HCT116 (cell line): ENCODE measurements at regions not wholly inside any gene's neighbourhood (a gene's known extent, or its start where the extent isn't known, plus 50 kb on each side); places are given as distances from the start of the nearest gene placed in this dataset.

ENCODE experiments used
- ATAC-seq: fragments of 200-7000 bp; cut with Tn5 transposase; 2 replicates; pipeline ENCODE4 v1.9.1; 2020; ENCODE audit warnings: mild to moderate bottlenecking, moderate library complexity
- BruUV-seq: library from RNA; stranded (reverse); fragments of 400-500 nt; replicated peaks from 2 replicates; lab custom pipeline; 2021; lab: Mats Ljungman, UMichigan
- CTCF ChIA-PET: fragments of 300-600 bp; sonication (Branson Sonifier 250); formaldehyde crosslinking; loops from one replicate; lab custom pipeline; 2021; ENCODE audit warnings: antibody characterized with exemption; lab: Charles Lee
- POLR2A ChIA-PET: fragments of 300-600, 350-600 bp; sonication (Branson Sonifier 250); formaldehyde crosslinking; loops from one replicate; lab custom pipeline; 2021; ENCODE audit warnings: antibody characterized with exemption; lab: Charles Lee
- RAD21 ChIA-PET, 2 experiments: fragments of 300-600 bp; sonication (Branson Sonifier 250); formaldehyde crosslinking; loops; one replicate each; lab custom pipeline; 2023; ENCODE audit warnings: low total read pairs in 2 of 2; ENCODE audit not compliant: uncharacterized antibody in 2 of 2, unreplicated experiment in 2 of 2, low non-redundant PET in 1 of 2; lab: Charles Lee
- DNase-seq: peaks from one replicate; pipeline ENCODE4 v3.0.0-alpha.2; 2010; ENCODE audit warnings: low read depth, low spot score
- H2AFZ ChIP-seq: fragments of 200-600 bp; shearing (Covaris generic), sonication (generic); 2 replicates; pipeline ENCODE4 v1.6.1; 2017; ENCODE audit warnings: low read depth, mixed run types, mixed read lengths, antibody characterized with exemption, low read length; ENCODE audit not compliant: poor library complexity, severe bottlenecking
- H3K27ac ChIP-seq: 2 replicates; pipeline ENCODE4 v1.5.1; 2012; ENCODE audit warnings: low read depth, low read length
- H3K27me3 ChIP-seq: fragments of 200-600 bp; sonication (generic); 2 replicates; pipeline ENCODE4 v1.6.1; 2016; ENCODE audit warnings: mixed run types, low read length, mixed read lengths; ENCODE audit not compliant: insufficient read depth
- H3K36me3 ChIP-seq, 2 experiments: fragments of 200-500 bp in 1 of 2; fragments of 200-600 bp in 1 of 2; sonication (Bioruptor generic) in 1 of 2; sonication (generic) in 1 of 2; 2 replicates each; pipeline versions ENCODE4 v1.5.1 to v1.6.1; 2014 to 2016; ENCODE audit warnings: low read length in 2 of 2, inconsistent platforms in 1 of 2, mixed read lengths in 1 of 2, mixed run types in 1 of 2; ENCODE audit not compliant: insufficient read depth in 2 of 2, control insufficient read depth in 1 of 2
- H3K4me1 ChIP-seq, 2 experiments: fragments of 200-600 bp in 1 of 2; sonication (generic) in 1 of 2; 2 replicates each; pipeline versions ENCODE4 v1.5.1 to v1.6.1; 2012 to 2017; ENCODE audit warnings: low read length in 2 of 2, inconsistent platforms in 1 of 2, mild to moderate bottlenecking in 1 of 2, mixed read lengths in 1 of 2, mixed run types in 1 of 2, moderate library complexity in 1 of 2; ENCODE audit not compliant: insufficient read depth in 2 of 2, control insufficient read depth in 1 of 2
- H3K4me2 ChIP-seq: fragments of 200-600 bp; sonication (generic); 2 replicates; pipeline ENCODE4 v1.6.1; 2017; ENCODE audit warnings: mixed run types, low read length, mixed read lengths
- H3K4me3 ChIP-seq, 2 experiments: fragments of 200-600 bp in 1 of 2; sonication (generic) in 1 of 2; replicated peaks in 1 of 2; 2 replicates each; pipeline ENCODE4 v1.5.1; 2011 to 2016; ENCODE audit warnings: low read length in 2 of 2, control low read depth in 1 of 2, low read depth in 1 of 2, mild to moderate bottlenecking in 1 of 2, mixed read lengths in 1 of 2, mixed run types in 1 of 2
- H3K79me2 ChIP-seq: fragments of 200-600 bp; sonication (generic); 2 replicates; pipeline ENCODE4 v1.6.1; 2017; ENCODE audit warnings: mild to moderate bottlenecking, mixed run types, low read length, moderate library complexity, mixed read lengths; ENCODE audit not compliant: insufficient read depth
- H3K9ac ChIP-seq: fragments of 200-600 bp; sonication (generic); 2 replicates; pipeline ENCODE4 v1.6.1; 2016; ENCODE audit warnings: low read length, mixed read lengths
- H3K9me2 ChIP-seq: fragments of 200-600 bp; sonication (generic), shearing (Covaris generic); 2 replicates; pipeline ENCODE4 v1.6.1; 2017; ENCODE audit warnings: mixed run types, mild to moderate bottlenecking, moderate library complexity; ENCODE audit not compliant: insufficient read depth
- H3K9me3 ChIP-seq, 2 experiments: fragments of 200-500 bp in 1 of 2; fragments of 200-600 bp in 1 of 2; sonication (Bioruptor generic) in 1 of 2; sonication (generic) in 1 of 2; 2 replicates each; pipeline ENCODE4 v1.6.1; 2014 to 2017; ENCODE audit warnings: low read length in 2 of 2, mixed read lengths in 2 of 2, inconsistent platforms in 1 of 2, low read depth in 1 of 2, mild to moderate bottlenecking in 1 of 2, mixed run types in 1 of 2, moderate library complexity in 1 of 2; ENCODE audit not compliant: control insufficient read depth in 1 of 2, insufficient read depth in 1 of 2
- H4K20me1 ChIP-seq: fragments of 200-600 bp; sonication (generic), shearing (Covaris generic); 2 replicates; pipeline ENCODE4 v1.6.1; 2017; ENCODE audit warnings: mixed run types, mild to moderate bottlenecking, moderate library complexity; ENCODE audit not compliant: insufficient read depth
- EZH2 ChIP-seq: fragments of 200-600 bp; sonication (generic); IDR thresholded peaks from 2 replicates; pipeline ENCODE4 v1.6.1; 2017; ENCODE audit warnings: antibody characterized with exemption, mixed run types
- JUND ChIP-seq: IDR thresholded peaks from 2 replicates; pipeline ENCODE4 v1.6.1; 2012
- RAD21 ChIP-seq: IDR thresholded peaks from 2 replicates; pipeline ENCODE4 v1.6.1; 2012; ENCODE audit warnings: low read depth, mild to moderate bottlenecking
- REST ChIP-seq: IDR thresholded peaks from 2 replicates; pipeline ENCODE4 v1.6.1; 2012; ENCODE audit warnings: low read depth
- ZBTB33 ChIP-seq: IDR thresholded peaks from 2 replicates; pipeline ENCODE4 v1.6.1; 2011; ENCODE audit warnings: mild to moderate bottlenecking, low read length, moderate library complexity; ENCODE audit not compliant: insufficient replicate concordance; ENCODE audit errors: extremely low read depth
- ZNF274 ChIP-seq: fragments of 200-500 bp; sonication (Bioruptor generic); IDR thresholded peaks from 2 replicates; pipeline ENCODE4 v1.6.1; 2014; ENCODE audit warnings: mild to moderate bottlenecking, low read depth, low read length, inconsistent platforms
- intact Hi-C: fragments of 100-400 bp; cut with micrococcal nuclease; formaldehyde crosslinking; loops from 2 replicates; pipeline ENCODE4 v1.10.0; 2022

GRCh38 chr20:22411627-22412450, 172.5 kb downstream of the FOXA2 start:
- H3K27ac ChIP-seq = no peak overlapping the region
- H3K4me2 ChIP-seq = no peak overlapping the region
- ChIA-PET POLR2A (no interaction called here), RAD21 (no interaction called here), CTCF (no interaction called here)
- no TSS peak for BruUV-seq
- TF ChIP-seq REST = no peak
- no peak for TF ChIP-seq EZH2
- no peaks in the 10 kb centered on the region for H4K20me1 ChIP-seq
- H3K27me3 ChIP-seq = no peaks in the 10 kb centered on the region
- no peaks in the 10 kb centered on the region for H3K79me2 ChIP-seq
- ATAC-seq = no peak
- no peak overlapping the region for H3K4me3 ChIP-seq
- H3K36me3 ChIP-seq = no peaks in the 10 kb centered on the region
- no peak overlapping the region for H3K9ac ChIP-seq
- H3K9me2 ChIP-seq = no peaks in the 10 kb centered on the region
- H3K4me1 ChIP-seq = no peaks in the 10 kb centered on the region
- intact Hi-C loops = no loop called here
- no peak for DNase-seq
- H3K9me3 ChIP-seq = no peaks in the 10 kb centered on the region
- H2AFZ ChIP-seq = no peak overlapping the region

- H3K27me3 ChIP-seq = no peaks in the 10 kb centered on the region
- H2AFZ ChIP-seq = no peak overlapping the region
- H3K9ac ChIP-seq = no peak overlapping the region
- RAD21 ChIA-PET = no interaction called here
- no peaks in the 10 kb centered on the region for H3K36me3 ChIP-seq
- CTCF ChIA-PET = no interaction called here
- no peaks in the 10 kb centered on the region for H3K9me3 ChIP-seq
- DNase-seq = no peak
- no peaks in the 10 kb centered on the region for H3K9me2 ChIP-seq
- H3K4me1 ChIP-seq = no peaks in the 10 kb centered on the region
- TF ChIP-seq EZH2 (no peak), ZNF274 (no peak), JUND (no peak), ZBTB33 (no peak), RAD21 (no peak)
- no peak overlapping the region for H3K4me2 ChIP-seq
- no TSS peak for BruUV-seq
- intact Hi-C loops = no loop called here
- H3K27ac ChIP-seq = no peak overlapping the region
- ATAC-seq = no peak
- POLR2A ChIA-PET = no interaction called here
- H3K79me2 ChIP-seq = no peaks in the 10 kb centered on the region
- H4K20me1 ChIP-seq = no peaks in the 10 kb centered on the region
- no peak overlapping the region for H3K4me3 ChIP-seq
Observed at GRCh38 chr20:22411286-22411626, 173.1 kb downstream of the FOXA2 start.
